GM18511 (cell line): ENCODE measurements at regions not wholly inside any gene's neighbourhood (a gene's known extent, or its start where the extent isn't known, plus 50 kb on each side); places are given as distances from the start of the nearest gene placed in this dataset.

Experiments
- ATAC-seq: cut with Tn5 transposase; IDR thresholded peaks from one replicate; pipeline ENCODE4 v1.9.1; 2021; ENCODE audit warnings: mild to moderate bottlenecking, moderate library complexity; ENCODE audit not compliant: unreplicated experiment

GRCh38 chr12:124094733-124095132 lies 121.7 kb downstream of the ZNF664 start:
- ATAC-seq, result no peak

DNA sequence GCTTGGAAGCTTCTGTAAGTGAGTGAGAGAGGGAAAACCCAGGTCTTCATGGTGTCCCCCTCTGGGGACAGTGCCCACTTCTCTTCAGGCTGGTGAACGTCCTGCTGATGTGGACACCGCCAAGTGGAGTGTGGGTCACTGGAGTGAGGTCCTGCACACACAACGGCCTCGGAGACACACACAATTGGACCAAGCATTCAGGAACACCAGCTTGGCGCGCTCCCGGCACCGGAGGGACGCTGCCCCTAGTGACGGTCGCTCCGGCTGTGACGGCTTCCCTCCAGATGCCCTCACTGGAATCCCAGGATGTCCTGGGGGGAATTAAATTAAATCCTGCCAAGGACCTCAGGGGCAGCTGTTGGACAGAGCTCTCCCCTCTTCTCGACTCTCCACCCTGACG lies 123.1 kb downstream of the ZNF664 start:
- ATAC-seq, result no peak

DNA sequence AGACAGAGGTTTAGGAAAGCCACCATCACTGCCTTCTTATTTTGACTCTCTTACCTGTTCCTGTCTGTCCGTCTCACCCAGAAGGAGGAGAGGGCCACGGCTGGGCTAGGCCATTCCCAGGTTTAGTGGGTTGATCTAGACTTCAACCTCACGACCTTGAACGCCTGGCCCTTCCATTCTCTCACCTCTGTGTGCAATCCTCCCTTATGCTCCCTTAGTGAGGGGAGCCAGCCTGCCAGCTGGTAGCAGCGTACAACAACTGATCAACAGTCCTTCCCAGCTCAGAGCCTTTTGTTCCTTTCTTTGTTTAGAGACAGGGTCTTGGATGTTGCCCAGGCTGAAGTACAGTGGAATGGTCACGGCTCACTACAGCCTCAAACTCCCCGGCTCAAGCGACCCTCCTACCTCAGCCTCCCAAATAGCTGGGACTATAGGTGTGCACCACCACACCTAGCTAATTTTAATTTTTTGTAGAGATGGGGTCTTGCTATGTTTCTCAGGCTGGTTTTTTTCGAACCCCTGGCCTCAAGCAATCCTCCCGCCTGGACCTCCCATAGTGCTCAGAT lies 123.9 kb downstream of the ZNF664 start:
- ATAC-seq, result no peak

GRCh38 chr12:124097701-124098100 lies 124.7 kb downstream of the ZNF664 start:
- no peak for ATAC-seq

GRCh38 chr12:124098101-124098757 lies 125.2 kb downstream of the ZNF664 start:
- no peak for ATAC-seq

- no peak for ATAC-seq
These were observed 125.9 kb downstream of the ZNF664 start for GRCh38 chr12:124098887-124099286.

DNA sequence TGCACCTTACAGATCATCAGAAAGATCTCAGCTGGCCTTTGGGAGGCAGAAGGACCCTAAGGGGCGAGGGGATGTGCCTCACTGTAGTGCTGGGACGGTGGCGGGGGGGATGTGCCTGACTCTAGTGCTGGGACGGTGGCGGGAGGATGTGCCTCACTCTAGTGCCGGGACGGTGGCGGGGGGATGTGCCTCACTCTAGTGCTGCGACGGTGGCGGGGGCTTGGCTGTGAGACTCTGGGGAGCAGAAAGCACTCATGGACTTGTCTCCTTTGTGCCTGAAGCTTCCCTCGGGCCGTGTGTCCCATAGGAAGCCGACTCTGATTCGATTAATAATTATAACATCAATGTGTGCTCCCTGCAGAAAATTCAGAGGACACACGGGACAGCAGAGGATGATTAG lies 126.6 kb downstream of the ZNF664 start:
- ATAC-seq, result no peak

DNA sequence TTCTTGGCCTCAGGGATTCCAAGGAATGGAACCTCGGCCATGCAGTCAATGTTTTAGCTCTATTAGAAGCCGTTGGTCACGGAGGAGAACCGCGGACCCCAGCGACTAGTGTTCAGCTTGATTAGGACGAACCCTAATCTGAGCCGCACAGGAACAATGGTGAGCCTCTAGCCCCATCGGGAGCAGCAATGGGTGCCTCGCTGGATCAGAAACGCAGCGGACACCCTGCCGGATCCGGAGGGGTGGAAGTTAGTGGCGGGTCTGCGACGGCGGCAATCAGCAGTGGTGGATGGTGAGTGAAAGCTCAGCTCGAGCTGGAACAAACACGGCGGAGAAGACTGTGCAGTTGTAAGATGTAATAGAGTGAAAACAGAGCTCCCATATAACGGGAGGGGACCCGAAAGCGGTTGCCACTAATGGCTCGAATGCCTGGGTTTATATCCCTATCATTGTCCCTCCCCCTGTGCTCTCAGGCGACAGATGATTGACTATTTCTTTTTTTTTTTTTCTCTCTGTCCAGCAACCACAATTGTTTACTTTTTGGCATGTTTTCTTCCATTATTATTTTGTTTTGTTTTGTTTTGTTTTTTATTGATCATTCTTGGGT lies 127.7 kb downstream of the ZNF664 start:
- ATAC-seq, result no peak

DNA sequence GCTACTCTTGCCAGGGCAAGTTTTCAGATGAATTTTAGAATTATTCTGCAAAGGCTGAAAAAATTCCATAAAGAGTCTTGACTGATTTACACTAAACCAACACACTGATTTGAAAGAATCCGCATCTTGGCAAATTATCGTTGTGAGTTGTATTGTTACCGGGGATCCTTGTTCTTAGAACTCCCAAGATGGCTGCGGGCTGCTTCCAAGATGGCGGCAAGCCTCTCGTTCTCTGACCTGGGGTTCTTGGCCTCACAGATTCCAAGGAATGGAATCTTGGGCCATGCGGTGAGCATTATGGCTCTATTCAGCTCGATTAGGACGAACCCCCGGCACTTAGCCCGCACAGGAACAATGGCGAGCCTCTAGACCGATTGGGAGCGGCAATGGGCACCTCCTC lies 132.5 kb downstream of the ZNF664 start:
- ATAC-seq, result no peak

DNA sequence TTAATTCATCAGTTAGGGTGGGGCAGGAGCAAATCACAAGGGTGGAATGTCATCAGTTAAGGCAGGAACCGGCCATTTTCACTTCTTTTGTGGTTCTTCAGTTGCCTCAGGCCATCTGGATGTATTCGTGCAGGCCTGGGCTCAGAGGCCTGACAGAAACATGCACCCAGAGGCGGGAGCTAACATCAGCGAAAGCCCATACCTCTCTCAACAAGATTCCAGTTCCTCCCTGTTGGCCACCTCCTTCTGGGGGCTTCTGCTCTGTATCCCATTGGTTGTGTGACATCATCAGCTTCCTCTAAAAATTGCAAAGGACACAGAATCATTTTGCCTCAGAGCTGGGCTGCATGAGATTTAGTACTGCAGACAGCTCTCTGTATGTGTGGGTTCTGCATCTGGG lies 134.3 kb downstream of the ZNF664 start:
- no peak for ATAC-seq

- ATAC-seq, result no peak
These were observed 136.7 kb downstream of the ZNF664 start for GRCh38 chr12:124109760-124110159.

DNA sequence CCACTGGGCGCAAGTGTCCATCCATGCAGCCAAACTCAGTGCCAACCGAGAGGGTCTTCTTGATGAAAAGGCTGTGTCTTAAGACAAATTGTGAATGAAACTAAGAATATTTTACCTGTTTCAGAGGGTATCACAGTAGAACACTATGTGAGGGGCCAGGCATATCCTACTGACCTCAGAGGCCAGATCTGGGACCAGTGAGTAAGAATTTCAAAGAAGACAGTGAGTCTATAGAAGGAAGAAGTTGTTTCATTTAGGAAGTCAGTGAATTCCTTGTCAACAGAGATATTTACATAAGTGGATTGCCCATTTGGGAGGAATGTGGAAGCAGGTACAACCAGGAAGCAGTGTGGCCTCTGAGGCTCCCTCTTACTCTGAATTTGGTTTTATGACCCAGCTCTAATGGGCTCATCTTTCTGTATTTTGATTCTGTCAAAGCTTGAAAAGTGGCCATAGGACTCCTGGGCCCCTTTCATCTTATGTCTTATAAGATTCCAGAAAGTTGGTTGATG lies 137.4 kb downstream of the ZNF664 start:
- no peak for ATAC-seq

GRCh38 chr12:124111006-124111405 lies 138.0 kb downstream of the ZNF664 start:
- no peak for ATAC-seq

- ATAC-seq, result no peak
These were observed 141.3 kb downstream of the ZNF664 start for GRCh38 chr12:124114316-124114715.

DNA sequence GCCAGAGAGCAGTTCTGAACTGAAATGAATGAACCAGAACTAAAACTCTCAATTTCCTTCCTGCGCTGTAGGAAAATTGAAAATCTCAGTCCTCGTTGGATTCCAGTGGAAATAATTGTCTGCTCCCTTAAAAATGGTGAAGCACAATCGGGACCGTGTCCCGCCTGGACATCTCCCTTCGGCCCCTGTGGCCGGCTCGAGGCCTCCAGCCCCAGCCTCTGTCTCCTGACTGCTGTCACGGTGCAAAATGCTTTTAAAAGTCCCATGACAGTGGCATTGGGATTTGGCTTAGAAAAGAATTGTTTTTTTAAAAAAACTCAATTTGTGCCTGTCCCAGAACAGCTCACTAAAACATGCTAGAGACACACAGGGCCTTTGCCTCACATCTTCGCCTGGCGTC lies 142.5 kb downstream of the ZNF664 start:
- no peak for ATAC-seq

DNA sequence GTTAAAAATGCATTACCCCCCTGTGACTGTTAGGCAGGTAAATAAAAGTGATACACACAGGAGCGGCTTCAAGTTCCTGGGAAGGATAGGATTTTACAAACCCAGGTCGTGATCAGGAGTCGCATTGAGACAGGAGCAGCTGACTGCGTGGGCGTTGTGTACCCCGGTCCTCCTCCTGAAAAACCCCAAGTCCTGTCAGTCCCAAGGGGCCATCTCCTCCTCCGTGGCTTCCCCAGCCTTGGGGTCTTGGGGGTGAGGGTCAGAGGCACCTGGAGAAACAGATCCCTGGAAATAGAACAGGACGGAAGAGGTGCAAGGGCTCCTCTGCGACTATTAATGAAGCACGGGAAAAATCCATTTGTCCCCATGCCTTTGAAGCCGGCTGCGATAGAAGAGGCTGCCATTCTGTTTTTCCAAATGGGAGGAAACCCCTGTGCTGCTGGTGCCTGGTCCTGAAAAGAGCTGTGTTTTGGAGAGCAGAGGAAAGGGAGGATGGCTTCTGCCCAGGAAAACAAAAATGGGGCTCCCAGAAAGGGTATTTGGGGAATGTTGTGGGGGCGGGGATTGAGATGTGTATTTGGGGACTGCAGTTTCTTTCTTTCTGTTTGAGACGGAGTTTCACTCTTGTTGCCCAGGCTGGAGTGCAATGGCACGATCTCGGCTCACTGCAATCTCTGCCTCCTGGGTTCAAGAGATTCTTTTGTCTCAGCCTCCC lies 143.1 kb downstream of the ZNF664 start:
- no peak for ATAC-seq

- no peak for ATAC-seq
These were observed 147.7 kb downstream of the ZNF664 start for GRCh38 chr12:124120739-124121138.

GRCh38 chr12:124122722-124123121 lies 149.7 kb downstream of the ZNF664 start:
- ATAC-seq, result no peak

DNA sequence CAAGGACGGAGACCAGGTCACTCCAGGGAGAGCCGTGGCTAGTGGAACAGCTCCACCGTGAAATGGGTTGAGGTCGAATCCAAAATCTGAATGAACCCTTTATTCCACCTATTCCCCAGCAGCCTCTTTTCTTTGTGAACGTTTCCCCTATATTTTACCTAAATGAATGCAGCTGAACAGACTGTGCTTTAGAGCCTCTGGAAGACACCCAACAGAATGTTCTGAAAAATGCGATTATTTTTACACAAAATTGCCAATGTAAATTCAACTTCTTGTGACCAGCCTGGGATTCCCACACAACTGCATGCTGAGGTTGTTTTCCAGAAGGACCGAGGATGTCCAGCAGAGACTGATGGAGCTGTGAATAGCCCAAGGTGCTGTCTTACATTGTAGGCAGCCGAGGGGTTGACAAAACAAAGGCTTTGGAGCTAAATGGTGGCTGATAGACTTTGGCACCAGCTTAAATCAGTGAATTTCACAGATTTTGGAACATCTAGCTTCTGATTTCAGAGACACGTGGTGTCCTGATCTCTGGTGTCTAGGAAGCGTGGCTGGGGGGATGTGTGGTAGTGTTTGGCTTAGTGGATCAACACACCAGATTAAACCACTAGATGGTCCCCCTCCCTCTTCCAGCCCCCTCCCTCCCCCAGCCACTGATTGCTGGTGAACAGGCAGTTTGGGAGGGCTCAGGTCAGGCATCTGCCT lies 150.4 kb downstream of the ZNF664 start:
- no peak for ATAC-seq

- peak; percentile 93 for ATAC-seq
These were observed 152.3 kb downstream of the ZNF664 start for GRCh38 chr12:124125203-124125871.
